ENCODE measurements at regions not wholly inside any gene's neighbourhood (a gene's known extent, or its start where the extent isn't known, plus 50 kb on each side); places are given as distances from the start of the nearest gene placed in this dataset.

- H3K27ac ChIP-seq: no peak overlapping the region
- no peaks in the 10 kb centered on the region for H3K9me3 ChIP-seq
- no peaks in the 10 kb centered on the region for H3K36me3 ChIP-seq (replicated peaks in 1 of 2; ENCODE audit: insufficient read depth in 1 of 2, low read depth in 2 of 2)
- ATAC-seq (no peak), DNase-seq (no peak)
- TF ChIP-seq CTCF (IDR thresholded peaks at IDR 0.05) (no peak), POLR2A (IDR thresholded peaks at IDR 0.05) (no peak)
- intact Hi-C loops (cut with DNase I): no loop called here
- no peaks in the 10 kb centered on the region for H3K27me3 ChIP-seq
- no peak overlapping the region for H3K4me3 ChIP-seq
- WGBS, 2 donors: 55 to 68% methylated on average over 4 of the region's 4 CpGs
- no peaks in the 10 kb centered on the region for H3K4me1 ChIP-seq
Measured at GRCh38 chr3:79878708-79879107, 110.9 kb upstream of the ROBO1 start.

- H3K4me1 ChIP-seq: no peaks in the 10 kb centered on the region
- intact Hi-C loops (cut with DNase I): no loop called here
- no peaks in the 10 kb centered on the region for H3K9me3 ChIP-seq
- no peak for ATAC-seq
- 67 to 77% methylated on average over 4 of the region's 4 CpGs for WGBS, 2 donors
- no peak overlapping the region for H3K27ac ChIP-seq
- no peak overlapping the region for H3K4me3 ChIP-seq
- H3K36me3 ChIP-seq (replicated peaks in 1 of 2; ENCODE audit: insufficient read depth in 1 of 2, low read depth in 2 of 2): no peaks in the 10 kb centered on the region
- H3K27me3 ChIP-seq: no peaks in the 10 kb centered on the region
- no peak for DNase-seq
- TF ChIP-seq CTCF (IDR thresholded peaks at IDR 0.05) (no peak), POLR2A (IDR thresholded peaks at IDR 0.05) (no peak)
Measured at GRCh38 chr3:79874646-79875045, 106.8 kb upstream of the ROBO1 start.

- no peaks in the 10 kb centered on the region for H3K36me3 ChIP-seq (replicated peaks in 1 of 2; ENCODE audit: insufficient read depth in 1 of 2, low read depth in 2 of 2)
- intact Hi-C loops (cut with DNase I): no loop called here
- DNase-seq (no peak), ATAC-seq (no peak)
- WGBS, 2 donors: 12 to 28% methylated on average over 1 of the region's 1 CpG
- H3K27ac ChIP-seq: no peak overlapping the region
- H3K4me1 ChIP-seq: no peaks in the 10 kb centered on the region
- H3K27me3 ChIP-seq: no peaks in the 10 kb centered on the region
- no peaks in the 10 kb centered on the region for H3K9me3 ChIP-seq
- TF ChIP-seq POLR2A (IDR thresholded peaks at IDR 0.05): no peak
- TF ChIP-seq CTCF (IDR thresholded peaks at IDR 0.05): no peak
- H3K4me3 ChIP-seq: no peak overlapping the region
Measured at GRCh38 chr3:79872483-79872882, 104.7 kb upstream of the ROBO1 start.

GRCh38 chr3:79871656-79872055, 103.9 kb upstream of the ROBO1 start:
- ATAC-seq: no peak
- H3K4me1 ChIP-seq: no peaks in the 10 kb centered on the region
- TF ChIP-seq POLR2A (IDR thresholded peaks at IDR 0.05) (no peak), CTCF (IDR thresholded peaks at IDR 0.05) (no peak)
- H3K36me3 ChIP-seq (replicated peaks in 1 of 2; ENCODE audit: insufficient read depth in 1 of 2, low read depth in 2 of 2): no peaks in the 10 kb centered on the region
- H3K9me3 ChIP-seq: no peaks in the 10 kb centered on the region
- WGBS, 2 donors: 30 to 36% methylated on average over 1 of the region's 1 CpG
- no peak overlapping the region for H3K27ac ChIP-seq
- DNase-seq: no peak
- intact Hi-C loops (cut with DNase I): no loop called here
- H3K27me3 ChIP-seq: no peaks in the 10 kb centered on the region
- H3K4me3 ChIP-seq: no peak overlapping the region

GRCh38 chr3:79870313-79870620, 102.5 kb upstream of the ROBO1 start:
- Histone ChIP-seq H3K4me3 (no peak overlapping the region), H3K4me1 (no peaks in the 10 kb centered on the region), H3K27me3 (no peaks in the 10 kb centered on the region), H3K9me3 (no peaks in the 10 kb centered on the region), H3K36me3 (replicated peaks in 1 of 2; ENCODE audit: insufficient read depth in 1 of 2, low read depth in 2 of 2) (no peaks in the 10 kb centered on the region), H3K27ac (no peak overlapping the region)
- DNase-seq (no peak), ATAC-seq (no peak)
- TF ChIP-seq CTCF (IDR thresholded peaks at IDR 0.05): no peak
- no peak for TF ChIP-seq POLR2A (IDR thresholded peaks at IDR 0.05)
- intact Hi-C loops (cut with DNase I): no loop called here
